ENCODE measurements at regions not wholly inside any gene's neighbourhood (a gene's known extent, or its start where the extent isn't known, plus 50 kb on each side); places are given as distances from the start of the nearest gene placed in this dataset.

DNA sequence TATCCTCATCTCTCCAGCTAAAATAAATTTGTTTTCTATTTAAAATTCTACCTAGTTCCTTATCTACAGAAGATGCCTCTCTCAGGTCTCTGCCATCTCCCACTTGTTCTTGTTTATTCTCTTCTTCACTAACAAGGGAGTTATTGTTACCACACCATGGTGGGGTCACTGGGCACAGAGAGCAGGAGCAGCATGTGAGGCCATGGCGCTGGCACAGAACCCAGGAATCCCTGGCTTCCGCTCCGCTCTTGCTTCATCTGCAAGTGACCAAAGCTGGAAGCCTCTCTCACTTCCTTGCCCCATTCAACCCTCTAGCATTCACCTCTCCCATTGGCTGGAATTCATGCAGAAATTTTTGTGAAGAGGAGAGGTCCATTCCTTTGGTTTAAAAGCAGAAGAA is 190.7 kb upstream of the NCAM1 start:
- no peak overlapping the region for H4K91ac ChIP-seq (replicated peaks; ENCODE audit: insufficient read length, low read length)
- no peak overlapping the region for H3K14ac ChIP-seq (ENCODE audit: insufficient read length)
- H3K23me2 ChIP-seq (ENCODE audit: low read depth, low read length) = no peaks in the 10 kb centered on the region
- H2BK15ac ChIP-seq (ENCODE audit: low read length) = no peak overlapping the region
- no peak overlapping the region for H3K4ac ChIP-seq (replicated peaks; ENCODE audit: insufficient read length, low read depth, low read length)
- POLR2A ChIA-PET (ENCODE audit: partially characterized antibody) = no interaction called here
- no peaks in the 10 kb centered on the region for H3K9me3 ChIP-seq (ENCODE audit: insufficient read depth in 2 of 2, low read depth in 1 of 2, low read length in 1 of 2)
- H4K20me1 ChIP-seq (replicated peaks in 1 of 2; ENCODE audit: control insufficient read depth in 1 of 2, insufficient read depth in 2 of 2, low read length in 2 of 2) = no peaks in the 10 kb centered on the region
- WGBS, 2 experiments (ENCODE audit: extremely low coverage in 1 of 2, insufficient coverage in 1 of 2, insufficient read length in 1 of 2, insufficient replicate concordance in 2 of 2, low coverage in 1 of 2, low lambda C conversion rate in 2 of 2, missing lambda C conversion rate in 1 of 2) = 100% methylated on average over 3 of the region's 3 CpGs; no CpG with 5 or more reads in 1 of the 2 experiments
- H2BK12ac ChIP-seq (ENCODE audit: low read depth, low read length) = no peak overlapping the region
- no peak overlapping the region for H3K18ac ChIP-seq (ENCODE audit: extremely low read depth, low read length)
- H3K79me2 ChIP-seq (ENCODE audit: control insufficient read depth in 1 of 2, insufficient read depth in 2 of 2, low read length in 2 of 2) = no peaks in the 10 kb centered on the region
- no peak overlapping the region for H3K4me3 ChIP-seq (ENCODE audit: extremely low read depth in 1 of 4, insufficient read depth in 2 of 4, low read depth in 3 of 4, low read length in 4 of 4)
- H3K23ac ChIP-seq (ENCODE audit: insufficient read length) = no peak overlapping the region
- H3K56ac ChIP-seq (replicated peaks; ENCODE audit: insufficient read length, low read depth, low read length) = no peak overlapping the region
- no peak overlapping the region for H3K27ac ChIP-seq (ENCODE audit: low read depth, low read length)
- H2BK5ac ChIP-seq (ENCODE audit: low read depth, low read length) = no peak overlapping the region
- no peaks in the 10 kb centered on the region for H3K4me1 ChIP-seq (replicated peaks in 1 of 4; ENCODE audit: control insufficient read depth in 3 of 4, insufficient read depth in 4 of 4, low read length in 3 of 4)
- no peaks in the 10 kb centered on the region for H3K27me3 ChIP-seq (replicated peaks in 1 of 4; ENCODE audit: control insufficient read depth in 3 of 4, extremely low read depth in 1 of 4, insufficient read depth in 3 of 4, low read length in 3 of 4)
- H3K79me1 ChIP-seq (ENCODE audit: low read depth, low read length) = no peaks in the 10 kb centered on the region
- H2BK120ac ChIP-seq (replicated peaks; ENCODE audit: low read depth, low read length) = no peak overlapping the region
- H3K9ac ChIP-seq (replicated peaks in 1 of 4; ENCODE audit: extremely low read depth in 1 of 4, low read depth in 3 of 4, low read length in 3 of 4) = no peak overlapping the region
- no peak for DNase-seq (ENCODE audit: low read depth in 1 of 2, low spot score in 2 of 2)
- H2AFZ ChIP-seq (ENCODE audit: low read length) = no peak overlapping the region
- H3K4me2 ChIP-seq (ENCODE audit: insufficient read depth in 1 of 2, low read depth in 2 of 2, low read length in 2 of 2) = no peak overlapping the region
- CTCF ChIA-PET (ENCODE audit: partially characterized antibody) = no interaction called here
- no peak overlapping the region for H4K5ac ChIP-seq (ENCODE audit: insufficient read length, low read depth, low read length)
- no peaks in the 10 kb centered on the region for H3K36me3 ChIP-seq (ENCODE audit: control insufficient read depth in 2 of 4, insufficient read depth in 4 of 4, low read length in 3 of 4)
- H4K8ac ChIP-seq (ENCODE audit: extremely low read depth, insufficient read depth, low read length) = no peak overlapping the region
- H2BK20ac ChIP-seq (ENCODE audit: low read length) = no peak overlapping the region
- FAIRE-seq = no peak
- no peak overlapping the region for H2AK5ac ChIP-seq (ENCODE audit: low read depth, low read length)
- TF ChIP-seq KDM5A (IDR thresholded peaks at IDR 0.05; ENCODE audit: low read length) = no peak
- no peak for TF ChIP-seq TBP (IDR thresholded peaks at IDR 0.05; ENCODE audit: low read depth, low read length)
- no peak for TF ChIP-seq TAF7 (optimal IDR thresholded peaks at IDR 0.05; ENCODE audit: borderline replicate concordance, low read depth, low read length)
- TF ChIP-seq MAFK (IDR thresholded peaks at IDR 0.05; ENCODE audit: low read depth, low read length) = no peak
- no peak for TF ChIP-seq SP4 (IDR thresholded peaks at IDR 0.05; ENCODE audit: low read length)
- TF ChIP-seq CHD2 (IDR thresholded peaks at IDR 0.05; ENCODE audit: low read length) = no peak
- no peak for TF ChIP-seq KDM1A (IDR thresholded peaks at IDR 0.05; ENCODE audit: borderline replicate concordance, low read length)
- no peak for TF ChIP-seq CEBPB (IDR thresholded peaks at IDR 0.05; ENCODE audit: low read depth, low read length)
- TF ChIP-seq SP2 (IDR thresholded peaks at IDR 0.05; ENCODE audit: low read length) = no peak
- TF ChIP-seq, protein P1, sequence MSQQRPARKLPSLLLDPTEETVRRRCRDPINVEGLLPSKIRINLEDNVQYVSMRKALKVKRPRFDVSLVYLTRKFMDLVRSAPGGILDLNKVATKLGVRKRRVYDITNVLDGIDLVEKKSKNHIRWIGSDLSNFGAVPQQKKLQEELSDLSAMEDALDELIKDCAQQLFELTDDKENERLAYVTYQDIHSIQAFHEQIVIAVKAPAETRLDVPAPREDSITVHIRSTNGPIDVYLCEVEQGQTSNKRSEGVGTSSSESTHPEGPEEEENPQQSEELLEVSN (IDR thresholded peaks at IDR 0.05) = no peak
- TF ChIP-seq RXRA (IDR thresholded peaks at IDR 0.05; ENCODE audit: insufficient read depth, low read depth, low read length) = no peak
- TF ChIP-seq JUN (IDR thresholded peaks at IDR 0.05; ENCODE audit: low read depth, low read length) = no peak
- no peak for TF ChIP-seq YY1 (IDR thresholded peaks at IDR 0.05; ENCODE audit: low read depth, low read length)
- no peak for TF ChIP-seq SRF (IDR thresholded peaks at IDR 0.05; ENCODE audit: low read depth, low read length)
- no peak for TF ChIP-seq CBX5 (IDR thresholded peaks at IDR 0.05; ENCODE audit: low read depth, low read length)
- TF ChIP-seq POU5F1 (IDR thresholded peaks at IDR 0.05; ENCODE audit: low read depth, low read length) = no peak
- TF ChIP-seq ZNF274 (IDR thresholded peaks at IDR 0.05; ENCODE audit: borderline replicate concordance, extremely low read depth, low read length) = no peak

Measured in H1 (cell line).